ENCODE measurements at regions not wholly inside any gene's neighbourhood (a gene's known extent, or its start where the extent isn't known, plus 50 kb on each side); places are given as distances from the start of the nearest gene placed in this dataset.
"Not testable (repeated sequence)": the region's sequence is repeated elsewhere in the genome, so short reads cannot be mapped to it uniquely, and the experiment has no call there.

DNA sequence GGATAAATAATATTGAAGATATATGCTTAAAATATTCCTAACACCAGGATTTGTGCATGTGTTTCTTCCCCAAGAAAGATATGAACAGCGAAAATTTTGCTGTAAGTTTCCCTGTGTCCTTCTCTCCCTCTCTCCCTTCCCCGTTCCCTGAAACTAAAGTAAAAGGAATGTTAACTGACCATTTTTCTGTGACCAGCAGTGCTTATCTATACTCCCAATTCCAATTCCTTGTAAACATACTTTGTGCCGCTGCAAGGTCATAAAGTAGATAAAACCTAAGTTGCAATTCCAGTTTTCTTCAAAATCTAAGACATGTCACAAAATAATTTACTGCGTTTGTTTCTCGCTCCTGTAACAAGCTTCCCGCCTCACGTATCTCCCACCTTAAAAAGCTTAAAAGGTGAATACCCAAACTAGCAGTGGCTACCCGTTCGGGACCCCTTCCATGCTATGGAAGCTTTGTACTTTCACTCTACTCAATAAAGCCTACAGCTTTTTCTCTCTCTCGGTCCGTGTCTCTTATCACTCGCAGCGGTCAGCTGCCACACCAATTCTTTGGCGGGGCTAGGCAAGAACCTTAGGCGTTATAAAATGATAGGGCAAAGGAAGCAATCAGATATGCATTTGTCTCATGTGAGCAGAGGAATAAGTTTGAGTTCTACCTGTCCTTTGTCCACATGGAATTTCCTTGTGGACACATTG lies 1798.0 kb downstream of the EFNA5 start:
- no peak for DNase-seq

- DNase-seq: no peak
Observed at GRCh38 chr5:105868038-105868780, 1802.5 kb downstream of the EFNA5 start.

- DNase-seq: no peak
Observed at GRCh38 chr5:105865834-105866233, 1804.9 kb downstream of the EFNA5 start.

GRCh38 chr5:105859350-105859749 lies 1811.4 kb downstream of the EFNA5 start:
- not testable (repeated sequence) for DNase-seq

- DNase-seq: no peak
Observed at GRCh38 chr5:105849701-105850100, 1821.0 kb downstream of the EFNA5 start.

DNA sequence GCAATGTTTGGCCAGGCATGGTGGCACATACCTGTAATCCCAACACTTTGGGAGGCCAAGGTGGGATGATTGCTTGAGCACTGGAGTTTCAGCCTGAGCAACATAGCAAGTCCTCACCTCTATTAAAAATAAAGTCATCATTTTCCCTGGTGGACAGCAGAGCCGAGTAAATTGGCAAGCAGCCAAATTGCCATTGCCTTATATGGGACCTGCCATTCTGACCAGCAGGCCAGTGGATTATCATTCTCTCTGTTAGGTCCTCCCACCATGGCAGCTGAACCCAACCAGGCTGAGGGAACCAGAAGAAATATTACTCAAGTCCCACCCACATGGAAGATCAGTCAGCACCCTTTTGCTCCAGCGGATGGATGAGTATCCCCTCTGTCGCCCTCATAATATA lies 1829.9 kb downstream of the EFNA5 start:
- no peak for DNase-seq

- no peak for DNase-seq
Observed at GRCh38 chr5:105836887-105837286, 1833.8 kb downstream of the EFNA5 start.

GRCh38 chr5:105836268-105836667 lies 1834.5 kb downstream of the EFNA5 start:
- DNase-seq: no peak

GRCh38 chr5:105828821-105829220 lies 1841.9 kb downstream of the EFNA5 start:
- DNase-seq: no peak

DNA sequence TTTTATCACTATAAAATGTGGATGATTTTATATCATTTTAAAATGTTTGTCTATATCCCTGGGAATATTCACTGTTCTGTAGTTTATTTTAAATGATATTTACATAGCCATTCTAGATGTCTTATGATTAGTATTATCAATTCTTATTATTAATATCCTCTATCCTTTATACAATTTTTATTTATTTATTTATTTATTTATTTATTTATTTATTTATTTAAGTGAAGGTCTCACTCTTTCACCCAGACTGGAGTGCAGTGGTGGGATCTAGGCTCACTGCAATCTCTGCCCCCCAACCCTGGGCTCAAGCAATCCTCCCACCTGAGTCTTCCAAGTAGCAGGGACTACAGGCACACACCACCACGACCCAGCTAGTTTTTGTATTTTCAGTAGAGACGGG lies 1848.9 kb downstream of the EFNA5 start:
- no peak for DNase-seq

DNA sequence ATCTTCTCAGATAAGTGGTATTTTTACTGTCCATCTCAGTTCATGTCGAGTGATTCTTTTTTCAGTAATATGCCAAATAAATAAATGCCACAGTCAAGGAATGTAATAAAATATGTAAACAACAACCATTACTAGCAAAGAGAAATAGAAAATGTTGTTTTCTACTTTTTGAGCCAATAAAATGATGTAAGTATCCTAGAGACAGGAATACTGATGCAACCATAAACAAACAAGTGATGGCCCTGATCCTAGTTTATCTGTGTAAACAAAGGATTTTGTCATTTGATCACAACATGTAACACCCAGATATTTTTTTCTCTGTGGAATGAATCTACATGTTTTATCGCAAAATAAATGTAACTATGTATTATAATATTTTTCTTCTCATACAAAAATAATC lies 1852.8 kb downstream of the EFNA5 start:
- no peak for DNase-seq

- DNase-seq: no peak
Observed at GRCh38 chr5:105817416-105817815, 1853.3 kb downstream of the EFNA5 start.

DNA sequence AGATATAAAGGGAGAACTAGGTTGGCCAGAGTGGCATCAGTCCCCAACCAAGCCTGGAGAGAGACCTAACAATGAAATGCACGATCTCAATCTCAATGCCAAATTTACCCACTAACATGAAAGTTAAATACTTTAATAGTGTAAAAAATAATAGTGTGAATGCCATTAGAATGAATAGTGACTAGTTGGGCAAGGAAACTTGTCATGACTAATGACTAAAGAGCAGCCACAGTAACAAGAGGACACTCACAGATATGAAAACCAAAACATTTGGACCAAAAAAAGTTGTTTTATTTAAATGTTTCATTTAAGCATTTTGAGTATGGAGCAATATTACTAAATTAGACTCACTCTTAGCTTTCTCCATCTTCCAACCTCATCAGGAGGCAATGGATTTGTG lies 1853.8 kb downstream of the EFNA5 start:
- no peak for DNase-seq

DNA sequence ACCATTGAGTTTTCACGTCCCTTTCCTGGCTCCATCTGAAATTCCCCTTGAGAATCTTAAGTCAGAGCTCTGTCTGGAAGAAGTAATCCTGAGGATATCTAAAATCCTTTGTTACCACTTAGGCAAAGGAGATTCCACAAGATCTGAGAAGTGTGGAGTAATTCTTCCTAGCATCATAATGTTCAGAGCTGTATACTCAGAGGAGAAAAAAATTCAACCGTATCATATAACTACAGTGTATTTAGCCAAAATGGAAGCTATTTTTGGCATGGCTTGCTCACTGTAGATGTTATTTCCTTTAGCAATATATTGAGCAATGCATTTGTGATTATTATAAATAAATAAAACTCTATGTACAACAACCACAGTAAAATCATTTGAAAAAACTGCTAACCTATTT lies 1858.4 kb downstream of the EFNA5 start:
- DNase-seq: no peak

DNA sequence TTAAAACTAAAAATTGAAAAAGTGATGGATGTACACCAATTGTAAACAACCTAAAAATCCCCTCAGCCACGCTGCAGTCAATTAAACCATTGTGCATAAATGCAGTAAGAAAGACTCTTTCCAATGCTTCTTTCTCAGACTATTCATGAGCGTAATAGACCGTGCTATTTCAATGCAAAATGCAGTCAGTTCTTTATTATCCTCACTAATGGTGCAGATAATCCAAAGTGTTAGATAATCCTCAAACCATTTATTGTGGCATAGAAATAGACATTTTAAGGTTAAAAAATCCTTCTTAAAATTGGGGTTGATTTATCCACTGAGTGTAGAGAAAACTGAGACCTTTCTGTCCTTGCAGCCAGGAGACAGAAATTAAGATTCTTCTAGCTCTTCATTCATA lies 1862.8 kb downstream of the EFNA5 start:
- DNase-seq: no peak

DNA sequence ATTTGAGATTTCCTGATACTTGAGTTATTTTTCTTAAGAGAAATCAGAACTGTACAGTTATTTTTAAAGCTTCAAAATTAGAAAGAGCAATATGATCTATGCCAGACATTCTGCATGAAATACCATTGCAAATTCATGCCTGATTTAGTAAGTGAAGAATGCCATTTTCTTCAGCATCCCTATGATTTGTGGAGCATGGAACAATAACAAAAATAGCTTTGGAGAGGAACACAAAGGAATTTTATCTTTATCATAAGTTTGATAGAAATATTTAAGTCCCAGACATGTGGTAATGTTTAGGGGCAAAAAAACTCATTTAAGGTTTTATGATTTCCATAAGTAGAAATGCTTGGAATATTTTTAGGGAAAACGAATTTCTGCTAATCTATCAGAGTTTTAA lies 1863.4 kb downstream of the EFNA5 start:
- DNase-seq: no peak

GRCh38 chr5:105806596-105806995 lies 1864.1 kb downstream of the EFNA5 start:
- no peak for DNase-seq

DNA sequence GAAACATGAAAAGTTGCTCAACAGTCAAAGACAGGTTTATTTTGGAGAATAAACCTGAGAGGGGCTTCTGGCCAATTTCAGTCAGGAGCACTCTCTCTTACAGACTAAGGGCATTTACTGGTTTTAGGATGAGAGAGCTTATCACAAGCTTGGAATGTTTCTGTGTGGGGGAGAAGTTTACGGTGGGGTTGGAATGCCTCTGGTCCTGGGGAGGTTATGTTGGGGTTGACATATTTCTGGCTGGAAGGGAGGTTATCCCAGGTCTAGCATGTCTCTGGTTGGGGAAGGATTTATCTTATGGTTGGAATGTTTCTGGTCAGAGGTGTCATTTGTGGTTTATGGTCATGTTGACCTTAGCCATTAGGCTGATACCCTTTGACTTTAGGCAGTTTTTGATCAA lies 1867.3 kb downstream of the EFNA5 start:
- no peak for DNase-seq

DNA sequence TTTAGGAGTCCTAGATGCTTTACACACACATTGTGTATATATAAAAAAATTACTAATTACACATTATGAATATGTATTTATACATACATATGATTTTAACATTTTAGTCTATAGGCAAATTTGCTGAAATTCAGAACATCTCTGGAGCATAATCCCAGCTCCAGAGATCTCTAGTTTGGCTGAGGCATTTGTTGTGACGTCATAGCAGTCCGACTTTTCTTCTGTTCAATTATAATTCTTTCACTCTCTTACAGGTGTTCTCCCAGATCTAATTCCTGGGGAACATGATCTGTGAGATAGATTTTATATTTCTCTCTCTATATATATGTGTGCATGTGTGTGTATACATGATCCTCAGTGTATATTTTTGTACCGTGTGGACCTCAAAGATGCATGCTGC lies 1876.2 kb downstream of the EFNA5 start:
- no peak for DNase-seq

DNA sequence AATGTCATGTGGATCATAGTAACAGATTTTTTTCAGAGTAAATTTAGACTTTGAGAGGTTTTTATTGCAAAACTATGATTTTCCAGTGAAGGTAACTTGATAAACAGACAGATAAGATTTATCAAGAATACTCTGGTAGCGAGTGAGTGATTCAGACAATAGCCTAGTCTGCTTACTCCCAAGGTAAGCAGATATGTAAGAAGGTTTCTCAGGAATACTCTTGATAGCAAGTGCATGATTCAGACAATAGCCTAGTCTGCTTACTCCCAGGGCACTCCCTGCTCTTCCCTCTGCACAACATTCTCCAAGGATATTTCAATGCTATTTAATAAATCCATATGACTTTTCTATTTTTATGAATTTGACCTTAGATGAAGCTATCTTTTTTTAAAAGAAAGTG lies 1881.5 kb downstream of the EFNA5 start:
- no peak for DNase-seq

- DNase-seq: no peak
Observed at GRCh38 chr5:105783811-105784210, 1886.9 kb downstream of the EFNA5 start.

GRCh38 chr5:105782501-105782900 lies 1888.2 kb downstream of the EFNA5 start:
- no peak for DNase-seq

DNA sequence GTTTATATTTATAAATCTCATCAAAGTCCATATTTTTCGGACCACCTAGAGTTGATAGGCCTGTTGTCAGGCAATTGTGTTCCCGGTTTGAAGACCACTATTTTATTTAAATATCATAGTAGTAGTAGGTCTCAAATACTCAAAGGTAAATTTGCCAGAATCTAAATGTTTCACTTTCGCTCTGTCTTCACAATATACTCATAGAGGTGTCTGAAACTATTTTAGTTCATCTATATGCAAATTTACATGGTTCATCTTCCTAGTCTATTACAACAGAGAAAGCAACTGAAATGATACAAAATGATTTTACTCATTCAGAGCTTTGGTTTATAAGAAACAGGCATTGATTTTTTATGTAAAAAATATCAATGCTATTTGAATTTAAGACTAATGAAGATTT lies 1897.5 kb downstream of the EFNA5 start:
- no peak for DNase-seq

DNA sequence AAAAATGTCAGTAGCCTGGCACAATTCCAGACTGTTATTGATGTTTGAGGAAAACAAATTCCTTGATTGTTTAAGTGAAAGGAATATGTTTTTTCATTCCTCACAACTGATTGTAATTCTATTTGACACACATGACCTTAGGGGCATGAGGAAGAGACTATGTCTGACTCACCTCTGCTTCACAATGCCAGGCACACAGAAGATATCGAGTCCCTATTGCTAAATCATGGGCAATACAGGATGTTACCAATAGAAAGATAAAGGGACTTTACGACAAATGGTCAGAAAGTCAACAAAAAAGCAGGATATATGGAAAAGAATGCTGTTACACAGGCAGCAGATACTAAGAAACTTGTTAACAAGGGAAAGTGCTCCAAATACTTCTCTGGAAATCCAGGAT lies 1903.5 kb downstream of the EFNA5 start:
- DNase-seq: no peak

- no peak for DNase-seq
Observed at GRCh38 chr5:105762728-105763127, 1908.0 kb downstream of the EFNA5 start.
